GM12874 (cell line): ENCODE measurements at regions not wholly inside any gene's neighbourhood (a gene's known extent, or its start where the extent isn't known, plus 50 kb on each side); places are given as distances from the start of the nearest gene placed in this dataset.

Experiments used
- CTCF ChIP-seq: IDR thresholded peaks from 2 replicates; pipeline ENCODE4 v1.5.1; 2011; ENCODE audit warnings: low read depth, mild to moderate bottlenecking, control low read depth, low read length, moderate library complexity; ENCODE audit not compliant: insufficient read depth

DNA sequence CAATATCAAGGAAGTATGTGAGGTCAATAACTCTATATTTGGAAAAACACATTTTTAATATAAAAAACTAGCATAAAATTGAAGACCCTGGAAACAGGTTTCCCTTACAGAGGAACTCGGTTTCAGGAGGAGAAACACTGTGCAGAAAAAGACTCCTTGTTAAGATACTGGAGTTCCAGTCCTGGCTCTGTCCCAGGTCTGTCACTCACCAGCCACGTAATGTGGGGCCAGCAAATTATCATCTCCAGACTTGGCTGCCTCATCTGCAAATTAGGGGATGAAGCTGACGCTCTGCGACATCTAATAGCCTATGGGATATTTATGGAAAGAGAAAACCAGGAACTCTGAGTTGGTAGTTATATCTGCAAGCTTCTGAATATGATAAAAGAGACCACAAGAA, 702.7 kb downstream of the EPHA7 start:
- TF ChIP-seq CTCF: no peak

DNA sequence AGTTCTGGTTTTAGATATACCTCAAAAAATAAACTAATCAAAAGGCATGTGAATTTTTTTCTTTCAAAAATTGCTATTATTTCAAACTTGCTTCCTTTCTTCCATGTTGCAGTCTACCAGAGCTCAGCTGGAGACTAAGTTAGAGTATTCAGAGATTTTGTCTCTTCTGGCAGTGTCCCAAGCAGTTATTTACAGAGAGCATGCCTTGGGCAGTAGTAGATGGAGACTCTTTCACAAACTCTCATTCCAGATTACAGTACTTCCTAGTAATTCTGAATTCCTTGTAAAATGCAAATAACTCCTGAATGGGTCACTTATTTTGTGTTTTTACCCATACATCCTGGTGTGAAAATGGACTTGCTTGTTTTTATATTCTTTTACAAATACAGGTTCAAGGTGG, 703.4 kb downstream of the EPHA7 start:
- TF ChIP-seq CTCF: no peak

GRCh38 chr6:92714346-92714745, 705.0 kb downstream of the EPHA7 start:
- no peak for TF ChIP-seq CTCF

DNA sequence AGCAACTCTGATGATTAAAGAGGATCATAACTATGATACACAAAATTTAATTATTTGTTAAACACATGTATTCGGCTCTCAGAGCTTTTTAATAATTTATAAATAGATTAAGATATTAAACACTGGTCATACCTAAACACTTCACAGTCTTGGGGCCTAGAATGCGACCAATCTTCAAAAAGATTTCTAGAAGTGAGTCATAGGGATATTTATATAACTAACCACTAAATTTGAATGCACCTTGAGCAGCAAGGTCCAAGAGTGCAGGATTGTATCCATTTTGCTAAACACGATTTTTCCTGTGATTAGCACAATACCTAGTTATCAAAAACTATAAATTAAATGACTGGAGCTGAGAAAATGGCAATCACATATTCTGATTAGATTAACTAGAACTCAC, 709.3 kb downstream of the EPHA7 start:
- TF ChIP-seq CTCF: no peak

DNA sequence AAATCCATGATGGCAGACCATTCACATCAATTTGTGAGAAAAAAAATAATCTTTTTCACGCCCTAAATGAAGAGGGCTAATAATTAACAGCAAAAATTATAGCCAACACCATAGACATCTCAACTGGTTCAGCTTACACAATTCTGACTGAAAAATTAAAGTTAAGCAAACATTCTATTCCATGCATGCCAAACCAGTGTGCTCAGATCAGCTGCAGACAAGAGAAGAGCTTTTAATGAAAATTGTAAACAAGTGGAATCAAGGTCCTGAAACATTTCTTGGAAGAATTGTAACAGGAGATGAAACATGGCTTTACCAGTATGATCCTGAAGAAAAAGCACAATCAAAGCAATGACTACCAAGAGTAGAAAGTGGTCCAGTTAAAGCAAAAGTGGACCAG, 710.4 kb downstream of the EPHA7 start:
- no peak for TF ChIP-seq CTCF

- TF ChIP-seq CTCF: no peak
Observed at GRCh38 chr6:92708270-92708669, 711.1 kb downstream of the EPHA7 start.

DNA sequence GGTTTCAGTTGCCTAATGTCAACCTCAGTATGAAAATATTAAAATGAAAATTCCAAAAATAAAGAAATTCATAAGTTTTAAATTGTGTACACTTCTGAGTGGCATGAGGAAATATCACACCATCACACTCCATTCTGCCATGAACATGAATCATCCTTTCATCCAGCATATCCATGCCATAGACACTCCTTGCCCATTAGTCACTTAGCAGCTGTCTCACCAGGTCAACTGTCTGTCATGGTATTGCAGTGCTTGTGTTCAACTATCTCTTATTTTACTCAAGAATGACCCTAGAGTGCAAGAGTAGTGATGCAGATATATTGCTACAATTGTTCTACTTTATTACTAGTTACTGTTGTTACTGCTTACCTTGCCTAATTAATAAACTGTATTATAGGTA, 712.4 kb downstream of the EPHA7 start:
- no peak for TF ChIP-seq CTCF
